ENCODE measurements at regions not wholly inside any gene's neighbourhood (a gene's known extent, or its start where the extent isn't known, plus 50 kb on each side); places are given as distances from the start of the nearest gene placed in this dataset.

- TF ChIP-seq CTCF (conservative IDR thresholded peaks at IDR 0.05 in 1 of 2, IDR thresholded peaks at IDR 0.05 in 1 of 2; ENCODE audit: extremely low read depth in 1 of 2, insufficient read depth in 1 of 2, low read depth in 1 of 2, low read length in 2 of 2), result no peak
- no peak for TF ChIP-seq EZH2 (IDR thresholded peaks at IDR 0.05; ENCODE audit: borderline replicate concordance, low read length)
Measured at GRCh38 chr10:14399641-14400040, 68.9 kb upstream of the FRMD4A start.

Measured in mammary epithelial cell (primary cell).